ENCODE measurements at regions not wholly inside any gene's neighbourhood (a gene's known extent, or its start where the extent isn't known, plus 50 kb on each side); places are given as distances from the start of the nearest gene placed in this dataset.

- DNase-seq = no peak
- no peak for TF ChIP-seq CTCF (IDR thresholded peaks at IDR 0.05)
- H3K9me3 ChIP-seq = no peaks in the 10 kb centered on the region
- H3K4me3 ChIP-seq = no peak overlapping the region
- intact Hi-C loops (cut with DNase I) = no loop called here
- no peaks in the 10 kb centered on the region for H3K4me1 ChIP-seq
- ATAC-seq = no peak
- no peaks in the 10 kb centered on the region for H3K27me3 ChIP-seq
- H3K36me3 ChIP-seq = no peaks in the 10 kb centered on the region
- H3K27ac ChIP-seq = no peak overlapping the region
Measured at GRCh38 chr14:26974965-26975364, 377.1 kb upstream of the NOVA1 start.

DNA sequence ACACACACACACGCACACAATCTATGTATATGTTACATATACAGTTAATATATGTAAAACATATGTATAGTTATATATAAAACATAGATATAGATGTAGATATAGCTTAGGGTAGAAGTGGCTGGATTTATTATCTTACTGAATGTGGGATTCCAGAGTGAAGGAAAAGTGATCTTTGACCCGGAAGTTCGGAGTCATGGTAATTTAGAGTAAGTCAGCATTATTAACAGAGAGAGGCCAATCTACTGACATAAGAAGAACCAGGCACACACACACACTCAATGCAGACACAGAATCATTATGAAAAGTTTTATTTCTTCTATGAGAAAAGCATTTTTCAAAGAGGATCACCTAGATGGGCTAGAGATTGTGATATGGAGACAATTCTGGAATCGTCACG, 384.2 kb upstream of the NOVA1 start:
- no peaks in the 10 kb centered on the region for H3K4me1 ChIP-seq
- TF ChIP-seq CTCF (IDR thresholded peaks at IDR 0.05) = no peak
- no peak for DNase-seq
- H3K9me3 ChIP-seq = no peaks in the 10 kb centered on the region
- H3K27ac ChIP-seq = no peak overlapping the region
- no peaks in the 10 kb centered on the region for H3K36me3 ChIP-seq
- no peaks in the 10 kb centered on the region for H3K27me3 ChIP-seq
- H3K4me3 ChIP-seq = no peak overlapping the region
- intact Hi-C loops (cut with DNase I) = no loop called here
- no peak for ATAC-seq

GRCh38 chr14:26984311-26985177, 386.7 kb upstream of the NOVA1 start:
- ATAC-seq (peak; percentile 79), DNase-seq (no peak)
- TF ChIP-seq CTCF (IDR thresholded peaks at IDR 0.05) = peak; percentile 77
- H3K9me3 ChIP-seq = no peaks in the 10 kb centered on the region
- H3K4me1 ChIP-seq = no peaks in the 10 kb centered on the region
- no peak overlapping the region for H3K4me3 ChIP-seq
- H3K27ac ChIP-seq = no peak overlapping the region
- no peaks in the 10 kb centered on the region for H3K36me3 ChIP-seq
- H3K27me3 ChIP-seq = no peaks in the 10 kb centered on the region
- intact Hi-C loops (cut with DNase I) = no loop called here

GRCh38 chr14:26987744-26988363, 390.0 kb upstream of the NOVA1 start:
- no peaks in the 10 kb centered on the region for H3K9me3 ChIP-seq
- no peak for DNase-seq
- H3K27ac ChIP-seq = no peak overlapping the region
- no peak overlapping the region for H3K4me3 ChIP-seq
- intact Hi-C loops (cut with DNase I) = no loop called here
- H3K4me1 ChIP-seq = no peaks in the 10 kb centered on the region
- no peaks in the 10 kb centered on the region for H3K36me3 ChIP-seq
- no peaks in the 10 kb centered on the region for H3K27me3 ChIP-seq
- no peak for TF ChIP-seq CTCF (IDR thresholded peaks at IDR 0.05)
- ATAC-seq = no peak

GRCh38 chr14:26990946-26991345, 393.1 kb upstream of the NOVA1 start:
- Histone ChIP-seq H3K27ac (no peak overlapping the region), H3K4me3 (no peak overlapping the region), H3K4me1 (no peaks in the 10 kb centered on the region), H3K27me3 (no peaks in the 10 kb centered on the region), H3K36me3 (no peaks in the 10 kb centered on the region), H3K9me3 (no peaks in the 10 kb centered on the region)
- intact Hi-C loops (cut with DNase I) = no loop called here
- DNase-seq (no peak), ATAC-seq (no peak)
- TF ChIP-seq CTCF (IDR thresholded peaks at IDR 0.05) = no peak
